SK-N-DZ (cell line): ENCODE measurements at regions not wholly inside any gene's neighbourhood (a gene's known extent, or its start where the extent isn't known, plus 50 kb on each side); places are given as distances from the start of the nearest gene placed in this dataset.
"Not testable (repeated sequence)": the region's sequence is repeated elsewhere in the genome, so short reads cannot be mapped to it uniquely, and the experiment has no call there.

ENCODE experiments used
- DNase-seq: peaks from one replicate; pipeline ENCODE4 v3.0.0-alpha.2; 2015; ENCODE audit warnings: low spot score

DNA sequence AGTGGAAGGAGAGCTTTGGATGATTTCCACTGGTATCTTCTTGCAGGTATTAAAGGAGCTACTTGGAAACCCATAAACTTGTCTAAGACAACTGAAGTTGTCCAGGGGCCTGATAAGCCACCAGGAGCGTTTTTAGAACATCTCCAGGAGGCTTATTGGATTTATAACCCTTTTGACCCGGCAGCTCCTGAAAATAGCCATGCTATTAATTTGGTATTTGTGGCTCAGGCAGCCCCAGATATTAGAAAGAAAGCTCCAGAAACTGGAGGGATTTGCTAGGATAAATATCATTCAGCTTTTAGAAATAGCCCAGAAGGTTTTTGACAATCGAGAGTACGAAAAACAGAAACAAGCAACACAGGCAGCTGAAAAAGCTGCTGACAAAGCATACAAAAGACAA is 461.0 kb upstream of the HTR1E start:
- no peak for DNase-seq

GRCh38 chr6:86474081-86474480 is 463.2 kb upstream of the HTR1E start:
- DNase-seq: no peak

GRCh38 chr6:86471791-86472190 is 465.5 kb upstream of the HTR1E start:
- no peak for DNase-seq

DNA sequence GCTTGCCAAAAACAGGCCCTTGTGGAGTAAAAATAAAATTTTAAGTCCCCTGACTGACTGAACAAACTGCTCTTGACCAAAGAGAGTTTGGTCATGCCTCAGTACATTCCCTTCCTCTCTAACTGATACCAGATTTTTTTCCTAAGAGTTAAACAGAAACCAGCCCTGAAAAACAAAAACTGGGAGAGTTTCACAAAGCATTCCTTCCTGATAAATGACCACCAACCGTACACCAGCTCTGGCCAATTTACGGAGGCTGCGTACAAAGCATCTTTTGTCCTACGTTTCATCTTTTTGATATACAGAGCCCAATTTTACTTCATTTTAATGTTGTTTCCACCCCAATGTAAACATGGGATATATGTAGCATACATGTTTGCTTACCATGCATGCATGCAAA is 477.4 kb upstream of the HTR1E start:
- no peak for DNase-seq

DNA sequence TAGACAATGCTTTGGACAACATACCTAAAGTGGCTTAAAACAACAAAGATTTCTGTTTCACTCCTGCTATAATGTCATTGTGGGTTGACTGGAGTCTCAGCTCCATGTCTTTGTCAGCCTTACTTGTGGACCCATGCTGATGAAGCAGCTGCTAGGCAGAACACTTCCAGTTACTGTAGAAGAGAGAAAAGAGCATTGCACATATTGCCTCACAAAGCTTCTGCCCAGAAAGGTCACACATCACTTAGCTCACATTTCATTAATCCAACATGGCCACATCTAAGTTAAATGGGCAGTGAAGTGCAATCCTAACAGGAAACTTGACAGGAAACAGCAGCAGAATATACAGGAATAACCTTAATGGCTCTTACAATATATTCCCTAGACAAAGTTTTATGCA is 480.5 kb upstream of the HTR1E start:
- DNase-seq: no peak

DNA sequence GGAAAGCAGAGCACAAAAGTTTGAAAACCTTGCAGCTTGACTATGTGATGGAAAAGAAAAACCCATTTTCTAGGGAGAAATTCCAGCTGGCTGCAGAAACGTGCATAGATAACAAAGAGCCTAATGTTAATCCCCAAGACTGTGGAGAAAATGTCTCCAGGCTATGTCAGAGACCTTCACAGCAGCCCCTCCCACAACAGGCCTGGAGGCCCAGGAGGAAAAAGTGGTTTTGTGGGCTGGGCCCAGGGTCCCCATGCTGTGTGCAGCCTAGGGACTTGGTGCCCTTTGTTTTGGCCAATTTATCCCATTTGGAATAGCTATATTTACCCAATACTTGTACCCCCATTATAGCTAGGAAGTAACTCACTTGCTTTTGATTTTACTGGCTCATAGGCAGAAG is 484.1 kb upstream of the HTR1E start:
- no peak for DNase-seq

DNA sequence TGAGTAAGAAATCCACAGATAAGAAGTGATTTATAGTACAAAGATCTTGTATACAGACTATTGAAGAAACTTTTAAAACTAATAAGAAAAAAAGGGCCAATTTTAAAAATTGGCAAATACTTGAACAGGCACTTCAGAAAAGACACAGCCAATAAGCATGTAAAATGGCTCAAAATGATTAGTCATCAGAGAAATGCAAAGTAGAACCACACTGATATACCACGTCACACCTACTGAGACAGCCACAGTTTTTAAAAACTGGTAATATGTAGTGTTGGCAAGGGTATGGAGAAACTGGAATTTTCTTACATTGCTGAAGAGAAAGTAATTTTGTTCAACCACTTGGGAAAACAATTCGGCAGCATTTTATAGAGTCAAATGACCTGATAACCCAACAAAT is 488.9 kb upstream of the HTR1E start:
- DNase-seq: no peak

DNA sequence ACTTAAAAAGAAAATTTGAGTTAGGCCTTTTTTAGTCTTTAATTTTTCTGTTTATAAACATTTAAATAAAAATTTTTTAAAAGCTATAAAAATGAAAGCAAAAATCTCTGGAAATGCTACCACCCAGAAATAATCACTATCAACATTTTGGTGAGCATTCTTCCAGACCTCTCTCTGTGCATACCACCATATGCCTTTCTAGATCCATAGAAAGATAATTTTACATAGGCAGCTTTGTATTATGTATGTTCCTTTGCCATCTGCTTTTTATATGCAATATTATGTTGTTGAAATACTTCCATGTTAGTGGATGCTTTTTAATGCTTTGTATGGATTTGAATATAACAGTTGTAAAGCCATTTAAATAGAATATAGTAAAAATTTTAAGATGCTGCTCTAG is 496.7 kb upstream of the HTR1E start:
- no peak for DNase-seq

GRCh38 chr6:86423571-86423970 is 513.8 kb upstream of the HTR1E start:
- no peak for DNase-seq

DNA sequence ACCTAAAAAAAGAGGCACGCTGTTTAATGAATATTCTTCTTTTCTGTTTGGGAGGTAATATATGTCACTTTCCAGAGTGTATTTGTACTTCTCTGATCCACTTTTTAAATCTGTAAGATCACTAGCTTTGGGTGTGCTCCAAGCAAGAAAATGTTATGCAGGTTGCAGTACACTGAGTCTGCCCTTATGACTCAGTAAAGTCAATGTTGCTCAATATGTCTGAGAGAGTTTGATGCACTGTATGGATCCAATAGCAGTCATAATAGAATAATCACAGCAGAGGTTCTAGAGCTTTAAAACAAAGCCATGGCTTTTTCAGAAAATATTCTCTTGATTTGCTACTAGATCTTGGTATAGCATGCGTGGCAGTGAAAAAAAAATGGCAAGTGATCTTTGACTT is 525.3 kb upstream of the HTR1E start:
- no peak for DNase-seq

DNA sequence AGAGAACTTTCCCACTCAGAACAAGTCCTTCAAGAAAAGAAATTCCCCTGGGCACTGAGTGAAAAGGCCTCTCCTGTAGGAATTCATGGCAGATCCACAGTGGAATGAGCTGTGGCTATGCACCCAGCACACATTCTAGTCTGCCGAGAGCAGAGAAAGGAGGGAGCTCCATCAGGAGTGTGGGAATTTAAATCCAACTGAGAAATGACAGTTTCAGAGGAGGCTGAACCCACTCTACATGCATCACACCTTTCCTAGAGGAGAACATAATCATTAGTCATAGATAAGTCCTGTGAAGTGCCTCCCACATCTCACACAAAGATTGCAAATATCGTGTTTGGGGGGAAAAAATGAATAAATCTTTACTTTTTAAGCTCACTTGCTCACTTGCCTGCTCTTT is 530.2 kb upstream of the HTR1E start:
- no peak for DNase-seq

DNA sequence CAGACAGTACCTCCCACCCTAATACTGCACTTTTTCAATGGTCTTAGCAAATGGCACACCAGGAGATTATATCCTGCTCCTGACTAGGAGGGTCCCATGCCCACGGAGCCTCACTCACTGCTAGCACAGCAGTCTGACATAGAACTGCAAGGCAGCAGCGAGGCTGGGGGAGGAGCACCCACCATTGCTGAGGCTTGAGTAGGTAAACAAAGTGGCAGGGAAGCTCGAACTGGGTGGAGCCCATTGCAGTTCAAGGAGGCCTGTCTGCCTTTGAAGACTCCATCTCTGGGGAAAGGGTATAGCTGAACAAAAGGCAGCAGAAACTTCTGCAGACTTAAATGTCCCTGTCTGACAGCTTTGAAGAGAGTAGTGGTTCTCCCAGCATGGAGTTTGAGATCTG is 544.5 kb upstream of the HTR1E start:
- not testable (repeated sequence) for DNase-seq

DNA sequence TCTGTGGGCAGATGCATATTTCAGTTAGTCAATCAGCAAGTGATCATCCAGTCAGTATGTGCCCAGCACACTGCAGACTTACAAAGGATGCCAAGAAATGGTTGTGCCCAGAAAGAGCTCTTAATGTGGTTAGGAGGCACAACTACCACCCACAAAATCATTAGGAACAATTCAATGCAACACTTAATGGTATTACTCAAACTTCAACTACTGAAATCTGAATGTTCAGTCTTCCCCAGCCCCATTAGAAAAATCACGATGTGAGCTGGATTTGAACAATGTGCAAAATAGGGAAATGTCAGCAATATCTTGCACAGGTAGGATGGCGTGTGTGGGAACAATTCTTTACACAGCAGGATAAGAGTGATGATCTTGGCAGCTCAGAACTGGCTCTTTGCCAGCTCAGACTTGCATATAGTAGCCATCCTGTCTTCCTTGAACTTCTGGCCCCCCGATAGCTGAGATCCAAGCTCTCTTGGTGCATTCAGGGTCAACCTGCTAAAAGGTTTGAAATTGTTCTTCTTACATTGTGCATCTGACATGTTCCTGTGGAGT is 556.7 kb upstream of the HTR1E start:
- no peak for DNase-seq

- no peak for DNase-seq
Observed at GRCh38 chr6:86357877-86358276, 579.5 kb upstream of the HTR1E start.

DNA sequence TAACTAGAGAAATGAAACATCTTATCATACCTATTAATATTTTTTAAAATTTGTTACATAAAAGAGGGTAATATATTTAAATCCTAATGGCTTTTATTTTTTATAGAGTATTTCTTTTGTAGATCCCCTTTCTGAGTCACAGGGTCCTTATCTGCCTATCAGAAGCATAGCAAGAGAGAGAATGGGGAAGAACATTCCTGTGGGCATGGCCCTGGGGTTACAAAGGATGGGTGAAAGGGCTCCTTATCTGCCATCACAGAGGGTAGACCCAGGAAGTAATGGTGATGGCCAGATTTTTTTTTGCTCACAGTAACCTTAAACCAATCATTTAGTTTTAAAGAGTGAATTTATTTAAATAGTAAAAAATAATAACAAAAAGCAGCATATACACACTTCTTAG is 582.1 kb upstream of the HTR1E start:
- no peak for DNase-seq

- no peak for DNase-seq
Observed at GRCh38 chr6:86331919-86332318, 605.4 kb upstream of the HTR1E start.

GRCh38 chr6:86331265-86331840 is 606.0 kb upstream of the HTR1E start:
- DNase-seq: peak; percentile 23

- no peak for DNase-seq
Observed at GRCh38 chr6:86306210-86306609, 631.1 kb upstream of the HTR1E start.

GRCh38 chr6:86285876-86286275 is 643.2 kb upstream of the SYNCRIP start:
- no peak for DNase-seq

- not testable (repeated sequence) for DNase-seq
Observed at GRCh38 chr6:86284809-86285480, 642.3 kb upstream of the SYNCRIP start.

- DNase-seq: not testable (repeated sequence)
Observed at GRCh38 chr6:86283596-86283995, 640.9 kb upstream of the SYNCRIP start.

GRCh38 chr6:86276056-86276455 is 633.4 kb upstream of the SYNCRIP start:
- DNase-seq: no peak

DNA sequence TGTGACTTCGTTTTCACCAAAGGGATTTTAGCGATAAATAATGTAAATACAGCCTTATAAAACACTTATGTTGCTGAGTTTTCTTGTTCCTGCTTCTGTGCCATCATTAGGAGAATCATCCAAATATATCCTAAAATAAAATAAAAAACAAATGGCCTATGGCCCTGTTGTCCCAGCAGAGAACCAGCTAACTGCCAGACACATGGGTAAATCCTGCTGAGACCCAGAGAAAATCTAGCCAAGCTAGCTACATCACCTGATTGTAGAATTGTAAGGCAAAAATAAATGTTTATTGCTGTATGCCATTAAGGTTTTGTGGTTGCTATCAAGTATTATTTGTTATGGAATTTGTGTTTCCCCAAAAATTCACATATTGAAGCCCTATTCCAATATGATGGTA is 631.2 kb upstream of the SYNCRIP start:
- no peak for DNase-seq
